ENCODE measurements at regions not wholly inside any gene's neighbourhood (a gene's known extent, or its start where the extent isn't known, plus 50 kb on each side); places are given as distances from the start of the nearest gene placed in this dataset.

DNA sequence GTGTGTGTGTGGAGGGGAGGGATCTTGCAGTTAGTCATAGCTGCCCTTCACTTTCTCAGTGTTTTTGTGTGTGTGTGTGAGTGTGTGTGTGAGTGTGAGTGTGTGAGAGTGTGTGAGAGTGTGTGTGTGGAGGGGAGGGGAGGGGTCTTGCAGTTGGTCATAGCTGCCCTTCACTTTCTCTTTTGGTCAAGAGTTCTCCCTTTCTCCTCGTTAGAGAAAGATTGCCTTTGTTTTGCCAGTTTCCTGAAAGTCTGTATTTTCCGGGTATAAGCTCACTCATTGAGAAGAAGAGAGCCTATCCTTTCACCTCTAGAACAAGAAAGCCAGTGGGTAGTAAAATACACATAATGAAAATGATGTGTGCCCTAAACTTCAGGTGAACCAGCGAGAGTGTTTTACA, 75.2 kb upstream of the ENPP6 start:
- WGBS (ENCODE audit: insufficient coverage, low coverage, missing lambda C conversion rate), result 42% methylated on average over 3 of the region's 3 CpGs

DNA sequence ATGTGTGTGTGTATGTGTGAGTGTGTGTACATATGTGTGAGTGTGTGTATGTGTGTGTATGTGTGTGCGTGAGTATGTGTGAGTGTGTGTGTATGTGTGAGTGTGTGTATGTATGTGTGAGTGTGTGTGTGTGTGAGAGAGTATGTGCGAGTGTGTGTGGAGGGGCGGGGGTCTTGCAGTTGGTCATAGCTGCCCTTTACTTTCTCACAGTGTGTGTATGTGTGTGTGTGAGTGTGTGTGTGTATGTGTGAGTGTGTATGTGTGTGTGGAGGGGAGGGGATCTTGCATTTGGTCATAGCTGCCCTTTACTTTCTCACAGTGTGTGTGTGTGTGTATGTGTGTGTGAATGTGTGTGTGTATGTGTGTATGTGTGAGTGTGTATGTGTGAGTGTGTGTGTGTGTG, 74.8 kb upstream of the ENPP6 start:
- DNase-seq (ENCODE audit: extremely low read depth in 1 of 4, low spot score in 3 of 4), result no peak
- BruUV-seq (replicated peaks), result no TSS peak
- H3K9me1 ChIP-seq (ENCODE audit: control insufficient read depth, insufficient read depth, low read length), result no peaks in the 10 kb centered on the region
- POLR2A ChIA-PET, result interaction anchor here (0.7 kb wide), 1 partner anchor 40 kb away, joined by 3 read pairs; no protein-coding TSS in a partner anchor
- H2AFZ ChIP-seq (ENCODE audit: low read depth, low read length), result no peak overlapping the region
- no peak overlapping the region for H3K4me3 ChIP-seq
- no peak overlapping the region for H3K4me2 ChIP-seq (ENCODE audit: insufficient read depth, low read length)
- H3K79me2 ChIP-seq (ENCODE audit: control insufficient read depth, insufficient read depth, low read length), result no peaks in the 10 kb centered on the region
- CTCF ChIA-PET (ENCODE audit: low intra/inter-chr PET ratio), result no interaction called here
- no peaks in the 10 kb centered on the region for H3K27me3 ChIP-seq (ENCODE audit: control insufficient read depth in 2 of 2, insufficient read depth in 2 of 2, low read length in 2 of 2)
- no peak overlapping the region for H3K27ac ChIP-seq (ENCODE audit: extremely low read depth, low read depth, low read length)
- no peak for FAIRE-seq
- no peaks in the 10 kb centered on the region for H4K20me1 ChIP-seq (replicated peaks; ENCODE audit: control insufficient read depth, insufficient read depth, low read length)
- H3K4me1 ChIP-seq (replicated peaks in 1 of 2; ENCODE audit: control insufficient read depth in 2 of 2, insufficient read depth in 2 of 2, low read length in 2 of 2), result no peaks in the 10 kb centered on the region; a peak in 2 of 5 replicates
- intact Hi-C loops (cut with micrococcal nuclease), result no loop called here
- H3K9ac ChIP-seq (ENCODE audit: insufficient read depth in 1 of 2, low read depth in 2 of 2, low read length in 2 of 2), result no peak overlapping the region
- no peak for ATAC-seq
- TF ChIP-seq MEF2D (tag; conservative IDR thresholded peaks at IDR 0.05; ENCODE audit: low read depth), result no peak
- TF ChIP-seq MCM3 (IDR thresholded peaks at IDR 0.05), result no peak
- TF ChIP-seq TRIM24 (IDR thresholded peaks at IDR 0.05), result 0 out of 4 replicates have a peak, but pooled peaks of 1 of the 2 experiments have one; percentile 8
- no peak for TF ChIP-seq RBM15 (IDR thresholded peaks at IDR 0.05; ENCODE audit: insufficient read depth, low read length)
- peak; percentile 69; the same call in 1 of the 2 replicates for TF ChIP-seq ZBTB43 (CRISPR knock-in tag; IDR thresholded peaks at IDR 0.05)
- TF ChIP-seq THRA (IDR thresholded peaks at IDR 0.05), result no peak
- TF ChIP-seq TAF1 (IDR thresholded peaks at IDR 0.05; ENCODE audit: control insufficient read depth, extremely low read depth, insufficient read depth, low read length, severe bottlenecking), result no peak
- no peak for TF ChIP-seq JUND (IDR thresholded peaks at IDR 0.05; ENCODE audit: borderline replicate concordance, low read depth, low read length)
- TF ChIP-seq JUND (tag; IDR thresholded peaks at IDR 0.05; ENCODE audit: borderline replicate concordance, low read depth, low read length), result no peak
- no peak for TF ChIP-seq SMAD3 (CRISPR knock-in tag; conservative IDR thresholded peaks at IDR 0.05)
- no peak for TF ChIP-seq GABPA (tag; conservative IDR thresholded peaks at IDR 0.05; ENCODE audit: low read depth)
- no peak for TF ChIP-seq ESRRB (CRISPR knock-in tag; IDR thresholded peaks at IDR 0.05; ENCODE audit: borderline replicate concordance)
- TF ChIP-seq BCL6 (CRISPR knock-in tag; IDR thresholded peaks at IDR 0.05), result no peak
- TF ChIP-seq BCOR (IDR thresholded peaks at IDR 0.05), result 0 out of 2 replicates have a peak, but pooled peaks have one; percentile 0
- in situ Hi-C loops (cut with MboI), result no loop called here
- no peaks in the 10 kb centered on the region for H3K36me3 ChIP-seq (ENCODE audit: control insufficient read depth, insufficient read depth, low read length)
- 59% methylated on average over 3 of the region's 3 CpGs for WGBS (ENCODE audit: insufficient coverage, low coverage, missing lambda C conversion rate)
- H3K9me3 ChIP-seq (replicated peaks; ENCODE audit: control insufficient read depth, insufficient read depth, low read depth, low read length), result no peaks in the 10 kb centered on the region

More for the DNA sequence above, 75.2 kb upstream of the ENPP6 start:
- no peaks in the 10 kb centered on the region for H3K36me3 ChIP-seq (ENCODE audit: control insufficient read depth, insufficient read depth, low read length)
- ChIA-PET CTCF (ENCODE audit: low intra/inter-chr PET ratio) (no interaction called here), POLR2A (interaction anchor here (0.7 to 1.0 kb wide), 2 partner anchors 40 to 356 kb away, joined by 3 to 6 read pairs; no protein-coding TSS in a partner anchor)
- no peak overlapping the region for H3K9ac ChIP-seq (ENCODE audit: insufficient read depth in 1 of 2, low read depth in 2 of 2, low read length in 2 of 2)
- no peaks in the 10 kb centered on the region for H3K9me1 ChIP-seq (ENCODE audit: control insufficient read depth, insufficient read depth, low read length)
- no peak overlapping the region for H3K4me2 ChIP-seq (ENCODE audit: insufficient read depth, low read length)
- H3K27me3 ChIP-seq (ENCODE audit: control insufficient read depth in 2 of 2, insufficient read depth in 2 of 2, low read length in 2 of 2), result no peaks in the 10 kb centered on the region
- H3K4me1 ChIP-seq (replicated peaks in 1 of 2; ENCODE audit: control insufficient read depth in 2 of 2, insufficient read depth in 2 of 2, low read length in 2 of 2), result no peaks in the 10 kb centered on the region; a peak in 2 of 5 replicates
- H3K27ac ChIP-seq (ENCODE audit: extremely low read depth, low read depth, low read length), result no peak overlapping the region
- no peak for ATAC-seq
- no peak overlapping the region for H3K4me3 ChIP-seq
- no peak overlapping the region for H2AFZ ChIP-seq (ENCODE audit: low read depth, low read length)
- no peak for FAIRE-seq
- BruUV-seq (replicated peaks), result no TSS peak
- in situ Hi-C loops (cut with MboI), result no loop called here
- no peak for TF ChIP-seq ZKSCAN3 (CRISPR knock-in tag; IDR thresholded peaks at IDR 0.05)
- 0 out of 4 replicates have a peak, but pooled peaks of 1 of the 2 experiments have one; percentile 1 for TF ChIP-seq TRIM24 (IDR thresholded peaks at IDR 0.05)
- intact Hi-C loops (cut with micrococcal nuclease), result no loop called here
- no peaks in the 10 kb centered on the region for H3K9me3 ChIP-seq (replicated peaks; ENCODE audit: control insufficient read depth, insufficient read depth, low read depth, low read length)
- DNase-seq (ENCODE audit: extremely low read depth in 1 of 4, low spot score in 3 of 4), result no peak
- no peaks in the 10 kb centered on the region for H3K79me2 ChIP-seq (ENCODE audit: control insufficient read depth, insufficient read depth, low read length)
- no peaks in the 10 kb centered on the region for H4K20me1 ChIP-seq (replicated peaks; ENCODE audit: control insufficient read depth, insufficient read depth, low read length)

Data from K562 (cell line).